T-helper 17 cell (primary cell): ENCODE measurements at regions not wholly inside any gene's neighbourhood (a gene's known extent, or its start where the extent isn't known, plus 50 kb on each side); places are given as distances from the start of the nearest gene placed in this dataset.
"Not testable (repeated sequence)": the region's sequence is repeated elsewhere in the genome, so short reads cannot be mapped to it uniquely, and the experiment has no call there.

Experiments used
- ATAC-seq: fragments of 150-1000 bp; cut with Tn5 transposase; 2 replicates; pipeline ENCODE4 v1.10.0; 2021; ENCODE audit warnings: mild to moderate bottlenecking, moderate library complexity
- DNase-seq, 3 donors: peaks; one replicate each; pipeline versions ENCODE4 v3.0.0 to v3.0.0-alpha.2; 2020 to 2021
- H3K9me3 ChIP-seq: one replicate; pipeline ENCODE4 v1.7.0; 2013; ENCODE audit warnings: low read length, mild to moderate bottlenecking; ENCODE audit not compliant: control insufficient read depth, poor library complexity, severe bottlenecking
- H3K27ac Mint-ChIP-seq: one replicate; pipeline ENCODE4 v1.8.0; 2022; ENCODE audit warnings: mild to moderate bottlenecking, moderate library complexity, mixed read lengths
- H3K27me3 Mint-ChIP-seq: one replicate; pipeline ENCODE4 v1.8.0; 2022; ENCODE audit warnings: mixed read lengths
- H3K36me3 Mint-ChIP-seq: one replicate; pipeline ENCODE4 v1.8.0; 2022; ENCODE audit warnings: low read depth, mixed read lengths
- H3K4me1 Mint-ChIP-seq: one replicate; pipeline ENCODE4 v1.8.0; 2022; ENCODE audit warnings: mild to moderate bottlenecking, mixed read lengths
- H3K4me3 Mint-ChIP-seq: one replicate; pipeline ENCODE4 v1.8.0; 2022; ENCODE audit warnings: mild to moderate bottlenecking, moderate library complexity, mixed read lengths

- no peaks in the 10 kb centered on the region for H3K9me3 ChIP-seq
- ATAC-seq (no peak), DNase-seq (no peak)
- Mint-ChIP-seq H3K4me3 (no peak overlapping the region), H3K27me3 (peaks cover 38% of the 10 kb centered on the region), H3K4me1 (no peaks in the 10 kb centered on the region), H3K27ac (no peak overlapping the region), H3K36me3 (peaks cover 2% of the 10 kb centered on the region)
Observed at GRCh38 chr10:94239696-94240095, 123.0 kb downstream of the NOC3L start.

DNA sequence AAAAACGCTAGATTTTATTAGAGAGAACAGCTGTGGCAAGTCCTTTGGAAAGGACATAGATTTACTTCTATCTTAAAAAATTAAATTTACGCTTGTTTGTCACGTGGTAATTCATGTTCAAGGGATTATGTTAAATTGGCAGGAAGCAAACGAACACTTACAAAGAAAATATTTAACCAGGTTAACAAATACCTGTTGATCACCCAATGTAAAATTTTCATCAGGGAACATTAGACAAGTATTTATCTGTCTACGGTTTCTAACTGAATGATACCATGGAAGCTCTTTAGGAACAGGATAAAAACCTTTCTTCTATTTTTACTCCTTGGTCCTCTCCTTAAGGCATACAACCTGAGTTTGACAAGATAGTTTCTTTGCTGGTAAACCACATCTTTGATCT, 122.2 kb downstream of the NOC3L start:
- H3K9me3 ChIP-seq, result no peaks in the 10 kb centered on the region
- Mint-ChIP-seq H3K36me3 (peaks cover 2% of the 10 kb centered on the region), H3K27me3 (peaks cover 37% of the 10 kb centered on the region), H3K27ac (no peak overlapping the region), H3K4me3 (no peak overlapping the region), H3K4me1 (no peaks in the 10 kb centered on the region)
- DNase-seq (no peak), ATAC-seq (no peak)

GRCh38 chr10:94240901-94241300, 121.8 kb downstream of the NOC3L start:
- H3K27ac Mint-ChIP-seq, result no peak overlapping the region
- H3K4me1 Mint-ChIP-seq, result no peaks in the 10 kb centered on the region
- no peak overlapping the region for H3K4me3 Mint-ChIP-seq
- H3K27me3 Mint-ChIP-seq, result peaks cover 40% of the 10 kb centered on the region
- no peaks in the 10 kb centered on the region for H3K9me3 ChIP-seq
- peaks cover 2% of the 10 kb centered on the region for H3K36me3 Mint-ChIP-seq
- DNase-seq (no peak), ATAC-seq (no peak)

DNA sequence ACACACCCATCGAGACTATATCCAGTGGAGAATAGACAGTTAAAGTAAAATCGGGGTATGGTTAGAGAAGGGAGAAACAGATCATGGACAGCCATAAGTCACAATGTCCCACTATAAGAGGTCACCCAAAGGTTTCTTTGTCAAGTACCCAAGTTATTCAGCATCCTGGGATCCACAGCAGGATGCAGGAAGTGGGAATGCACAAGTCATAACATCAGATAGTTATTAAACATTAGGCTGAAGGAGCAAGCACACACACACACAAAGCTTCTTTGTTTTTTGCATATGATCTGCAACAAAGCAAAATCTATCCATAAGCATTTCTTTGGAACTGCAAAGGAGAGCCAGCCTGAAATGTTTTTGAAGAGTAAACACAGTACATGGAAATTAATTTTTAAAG, 111.6 kb downstream of the NOC3L start:
- DNase-seq, result no peak
- no peak for ATAC-seq
- Mint-ChIP-seq H3K27ac (no peak overlapping the region), H3K4me3 (no peak overlapping the region), H3K36me3 (no peaks in the 10 kb centered on the region), H3K27me3 (peaks cover 51% of the 10 kb centered on the region), H3K4me1 (no peaks in the 10 kb centered on the region)
- no peaks in the 10 kb centered on the region for H3K9me3 ChIP-seq

- Mint-ChIP-seq H3K27me3 (peaks cover 48% of the 10 kb centered on the region), H3K4me3 (no peak overlapping the region), H3K27ac (no peak overlapping the region), H3K4me1 (no peaks in the 10 kb centered on the region), H3K36me3 (no peaks in the 10 kb centered on the region)
- DNase-seq (no peak), ATAC-seq (no peak)
- no peaks in the 10 kb centered on the region for H3K9me3 ChIP-seq
Observed at GRCh38 chr10:94251568-94251967, 111.2 kb downstream of the NOC3L start.

DNA sequence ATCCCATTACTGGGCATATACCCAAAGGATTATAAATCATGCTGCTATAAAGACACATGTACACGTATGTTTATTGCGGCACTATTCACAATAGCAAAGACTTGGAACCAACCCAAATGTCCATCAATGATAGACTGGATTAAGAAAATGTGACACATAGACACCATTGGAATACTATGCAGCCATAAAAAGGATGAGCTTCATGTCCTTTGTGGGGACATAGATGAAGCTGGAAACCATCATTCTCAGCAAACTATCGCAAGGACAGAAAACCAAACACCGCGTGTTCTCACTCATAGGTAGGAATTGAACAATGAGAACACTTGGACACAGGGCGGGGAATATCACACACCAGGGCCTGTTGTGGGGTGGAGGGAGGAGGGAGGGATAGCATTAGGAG, 105.3 kb downstream of the NOC3L start:
- not testable (repeated sequence) for H3K36me3 Mint-ChIP-seq, H3K9me3 ChIP-seq, DNase-seq, H3K27ac Mint-ChIP-seq, H3K4me1 Mint-ChIP-seq, H3K4me3 Mint-ChIP-seq, ATAC-seq
- peaks cover 26% of the 10 kb centered on the region for H3K27me3 Mint-ChIP-seq

DNA sequence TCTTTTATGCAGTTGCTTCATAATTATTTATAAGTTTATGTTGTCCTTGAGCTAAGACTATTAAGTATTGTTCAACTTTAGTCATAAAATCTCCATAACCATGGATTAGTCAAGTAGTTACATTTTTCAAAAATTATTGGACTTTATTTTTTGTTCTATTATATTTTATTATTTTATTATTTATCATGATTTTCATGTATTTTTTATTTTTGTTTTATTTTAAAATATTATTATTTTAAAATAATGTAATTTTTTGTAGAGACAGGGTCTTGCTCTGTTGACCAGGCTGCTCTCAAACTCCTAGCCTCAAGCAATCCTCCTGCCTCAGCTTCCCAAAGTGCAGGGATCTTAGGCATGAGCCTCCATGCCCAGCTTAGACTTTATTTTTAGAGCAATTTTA, 102.3 kb downstream of the NOC3L start:
- Mint-ChIP-seq H3K4me3 (no peak overlapping the region), H3K36me3 (peaks cover 3% of the 10 kb centered on the region), H3K4me1 (no peaks in the 10 kb centered on the region), H3K27me3 (peaks cover 16% of the 10 kb centered on the region), H3K27ac (no peak overlapping the region)
- no peak for ATAC-seq
- H3K9me3 ChIP-seq, result no peaks in the 10 kb centered on the region
- no peak for DNase-seq

DNA sequence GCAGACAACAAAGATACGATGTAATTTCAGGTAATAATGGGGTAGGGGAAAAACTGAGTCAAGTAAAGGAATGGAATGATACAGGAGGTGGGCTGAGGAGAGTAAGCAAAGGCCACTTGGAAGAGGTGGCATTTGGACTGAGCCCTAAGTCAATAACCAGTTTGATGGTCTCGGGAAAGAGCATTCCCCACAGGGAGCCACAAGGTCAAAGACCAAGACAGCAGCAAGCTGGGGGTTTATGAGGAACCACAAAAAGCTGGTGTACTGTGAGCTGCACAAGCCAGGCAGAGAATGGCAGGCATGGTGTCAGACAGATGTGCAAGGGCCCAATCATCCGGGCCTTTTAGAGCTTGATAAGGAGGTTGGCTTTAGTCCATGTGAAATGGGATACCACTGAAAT, 98.7 kb downstream of the NOC3L start:
- Mint-ChIP-seq H3K4me1 (no peaks in the 10 kb centered on the region), H3K4me3 (no peak overlapping the region), H3K27me3 (peaks cover 22% of the 10 kb centered on the region), H3K27ac (no peak overlapping the region), H3K36me3 (peaks cover 3% of the 10 kb centered on the region)
- H3K9me3 ChIP-seq, result no peaks in the 10 kb centered on the region
- ATAC-seq (no peak), DNase-seq (no peak)

DNA sequence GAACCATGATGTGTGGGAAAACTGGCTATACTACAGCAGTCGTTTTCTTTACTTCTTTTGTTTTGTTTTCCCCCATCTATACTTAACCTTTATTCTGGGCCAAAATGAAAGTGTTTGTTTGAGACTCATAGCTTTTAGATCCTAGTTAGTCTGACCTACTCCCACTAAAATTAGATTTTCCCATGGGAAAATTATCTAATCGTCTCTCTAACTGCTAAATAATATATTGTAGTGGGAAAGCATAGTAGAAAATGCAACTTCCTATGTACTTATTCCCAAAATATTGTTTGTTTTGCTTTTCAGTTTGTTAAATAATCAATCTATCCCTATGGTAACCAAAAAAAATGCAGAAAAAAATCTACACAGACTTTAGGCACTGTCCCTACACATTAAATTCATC, 96.6 kb downstream of the NOC3L start:
- no peak for ATAC-seq
- DNase-seq, result no peak
- Mint-ChIP-seq H3K4me1 (no peaks in the 10 kb centered on the region), H3K4me3 (no peak overlapping the region), H3K27ac (no peak overlapping the region), H3K27me3 (peaks cover 18% of the 10 kb centered on the region), H3K36me3 (peaks cover 3% of the 10 kb centered on the region)
- H3K9me3 ChIP-seq, result peaks cover 3% of the 10 kb centered on the region

GRCh38 chr10:94268652-94269051, 94.1 kb downstream of the NOC3L start:
- DNase-seq (no peak), ATAC-seq (no peak)
- Mint-ChIP-seq H3K27me3 (peaks cover 11% of the 10 kb centered on the region), H3K4me3 (no peak overlapping the region), H3K4me1 (no peaks in the 10 kb centered on the region), H3K36me3 (no peaks in the 10 kb centered on the region), H3K27ac (no peak overlapping the region)
- peaks cover 4% of the 10 kb centered on the region for H3K9me3 ChIP-seq

GRCh38 chr10:94274142-94274787, 88.5 kb downstream of the NOC3L start:
- no peak overlapping the region for H3K4me3 Mint-ChIP-seq
- H3K9me3 ChIP-seq, result peaks cover 4% of the 10 kb centered on the region
- DNase-seq (no peak), ATAC-seq (no peak)
- peaks cover 5% of the 10 kb centered on the region for H3K27me3 Mint-ChIP-seq
- H3K4me1 Mint-ChIP-seq, result no peaks in the 10 kb centered on the region
- H3K27ac Mint-ChIP-seq, result no peak overlapping the region
- no peaks in the 10 kb centered on the region for H3K36me3 Mint-ChIP-seq

DNA sequence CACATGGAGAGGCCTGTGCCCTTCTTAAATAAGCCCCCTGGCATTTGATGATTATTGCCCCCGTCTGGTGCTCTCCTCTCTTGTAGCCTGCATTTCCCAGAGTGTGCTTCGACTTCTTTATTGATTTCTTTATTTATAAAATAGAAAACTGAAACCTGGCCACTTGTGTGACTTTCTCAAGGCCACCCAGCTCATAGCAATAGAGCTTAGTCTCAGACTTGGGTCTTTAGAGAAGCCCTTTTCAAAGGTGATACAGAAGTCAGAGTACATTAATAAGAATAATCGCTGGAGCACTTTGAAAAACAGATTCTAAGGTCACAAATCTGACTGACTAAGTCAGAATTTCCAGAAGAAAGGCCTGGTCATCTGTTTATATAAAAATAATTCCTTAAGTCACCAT, 86.6 kb downstream of the NOC3L start:
- no peak overlapping the region for H3K4me3 Mint-ChIP-seq
- no peaks in the 10 kb centered on the region for H3K36me3 Mint-ChIP-seq
- peaks cover 17% of the 10 kb centered on the region for H3K27me3 Mint-ChIP-seq
- DNase-seq (no peak), ATAC-seq (no peak)
- H3K4me1 Mint-ChIP-seq, result peaks cover 8% of the 10 kb centered on the region
- peaks cover under 1% of the 10 kb centered on the region for H3K9me3 ChIP-seq
- H3K27ac Mint-ChIP-seq, result no peak overlapping the region

- peaks cover 8% of the 10 kb centered on the region for H3K4me1 Mint-ChIP-seq
- DNase-seq (no peak), ATAC-seq (no peak)
- H3K9me3 ChIP-seq, result no peaks in the 10 kb centered on the region
- H3K36me3 Mint-ChIP-seq, result no peaks in the 10 kb centered on the region
- H3K4me3 Mint-ChIP-seq, result no peak overlapping the region
- H3K27me3 Mint-ChIP-seq, result peaks cover 21% of the 10 kb centered on the region
- H3K27ac Mint-ChIP-seq, result no peak overlapping the region
Observed at GRCh38 chr10:94277450-94277849, 85.3 kb downstream of the NOC3L start.

DNA sequence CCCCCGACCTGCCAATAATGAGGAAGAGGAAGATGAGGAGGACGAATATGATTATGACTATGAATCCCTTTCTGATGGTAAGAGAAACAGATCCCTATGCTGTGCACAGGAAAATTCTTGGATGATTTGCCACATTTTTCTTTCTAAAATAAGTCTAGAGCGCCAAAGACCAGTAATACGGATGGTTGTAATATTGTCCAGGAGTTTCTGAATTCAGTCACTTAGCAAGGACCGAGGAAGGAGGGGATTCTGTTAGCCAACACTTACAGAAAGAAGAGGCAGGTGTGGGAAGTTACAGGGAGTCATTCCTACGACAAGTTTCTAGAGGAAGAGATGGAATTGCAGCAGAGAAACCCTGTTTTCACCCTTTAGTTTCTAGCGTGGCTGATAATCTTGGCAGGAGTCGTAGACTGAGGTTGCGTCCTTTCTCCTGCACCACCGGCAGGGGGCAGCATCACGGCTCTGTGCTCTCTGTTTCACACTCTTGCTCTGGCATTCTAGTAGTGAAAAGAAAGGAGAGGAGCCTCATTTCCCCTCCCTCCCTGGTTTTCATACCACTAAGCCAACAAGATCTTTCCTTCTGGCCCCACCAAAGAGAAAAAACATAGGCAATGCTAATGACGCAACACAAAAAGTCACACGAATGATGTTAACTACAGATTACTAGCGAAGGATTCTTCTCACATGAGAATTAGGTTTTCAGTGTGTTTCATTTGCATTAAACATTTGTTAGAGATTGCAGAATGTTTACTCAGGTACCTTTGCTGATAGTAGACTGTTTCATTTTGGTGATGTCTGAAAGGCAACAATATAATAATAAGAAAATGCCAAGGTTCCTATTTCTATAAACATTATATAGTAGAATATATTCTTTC, 82.7 kb downstream of the NOC3L start:
- DNase-seq (peak; percentile 22 to 48 (median 40)), ATAC-seq (peak; percentile 77)
- Mint-ChIP-seq H3K27ac (no peak overlapping the region), H3K36me3 (no peaks in the 10 kb centered on the region), H3K4me1 (peaks cover 8% of the 10 kb centered on the region), H3K27me3 (peaks cover 37% of the 10 kb centered on the region), H3K4me3 (no peak overlapping the region)
- no peaks in the 10 kb centered on the region for H3K9me3 ChIP-seq
